Left lung (tissue), 4 donors: ENCODE measurements at regions not wholly inside any gene's neighbourhood (a gene's known extent, or its start where the extent isn't known, plus 50 kb on each side); places are given as distances from the start of the nearest gene placed in this dataset.

Experiments
- ATAC-seq: fragments of 200-7000 bp; cut with Tn5 transposase; one replicate; pipeline ENCODE4 v1.9.1; 2020; ENCODE audit warnings: moderate library complexity
- DNase-seq, 4 donors: peaks; one replicate each; pipeline ENCODE4 v3.0.0-alpha.2; 2013 to 2020
- H3K27ac ChIP-seq, 2 donors: fragments of 200-600 bp; sonication (generic) in 1 of 2; one replicate each; pipeline versions ENCODE4 v1.5.0 to v1.8.0; 2020 to 2021
- H3K27me3 ChIP-seq, 2 donors: fragments of 200-600 bp; sonication (generic) in 1 of 2; one replicate each; pipeline versions ENCODE4 v1.5.0 to v1.8.0; 2020 to 2021
- H3K36me3 ChIP-seq, 2 donors: fragments of 200-600 bp; sonication (generic) in 1 of 2; one replicate each; pipeline versions ENCODE4 v1.5.0 to v1.8.0; 2020 to 2021
- H3K4me1 ChIP-seq, 2 donors: fragments of 200-600 bp; one replicate each; pipeline ENCODE4 v1.8.0; 2021
- H3K4me3 ChIP-seq, 2 donors: fragments of 200-600 bp; sonication (generic) in 1 of 2; one replicate each; pipeline versions ENCODE4 v1.5.0 to v1.8.0; 2020 to 2021; ENCODE audit warnings: mild to moderate bottlenecking in 1 of 2
- H3K9me3 ChIP-seq, 2 donors: fragments of 200-600 bp; sonication (generic) in 1 of 2; one replicate each; pipeline versions ENCODE4 v1.5.0 to v1.8.0; 2020 to 2021
- CTCF ChIP-seq, 2 donors: fragments of 200-600 bp; sonication (generic) in 1 of 2; IDR thresholded peaks; one replicate each; pipeline versions ENCODE4 v1.5.0 to v1.8.0; 2021; ENCODE audit warnings: antibody characterized with exemption in 2 of 2
- intact Hi-C, 2 donors: fragments of 100-400 bp; cut with DNase I; formaldehyde crosslinking; loops; one replicate each; pipeline versions ENCODE4 v1.11.2 to v1.14.2; 2022
- donor health status: DM: no; HTN: yes; CAD: no.
- donor health status: DM: no; HTN: no; CAD: no.

- intact Hi-C loops, result no loop called here
- TF ChIP-seq CTCF (IDR thresholded peaks at IDR 0.05), result no peak
- H3K9me3 ChIP-seq, result peaks cover 0 to 3% of the 10 kb centered on the region in 2 donors
- ATAC-seq, result no peak
- H3K4me3 ChIP-seq, result no peak overlapping the region
- no peak overlapping the region for H3K27ac ChIP-seq
- peak in 1 of 4 donors; percentile 15 for DNase-seq
- H3K36me3 ChIP-seq, result no peaks in the 10 kb centered on the region
- H3K4me1 ChIP-seq, result no peaks in the 10 kb centered on the region
- no peaks in the 10 kb centered on the region for H3K27me3 ChIP-seq
Observed at GRCh38 chr11:82494988-82495432, 238.7 kb downstream of the FAM181B start.

- no peak for TF ChIP-seq CTCF (IDR thresholded peaks at IDR 0.05)
- Histone ChIP-seq H3K9me3 (peaks cover 0 to 2% of the 10 kb centered on the region in 2 donors), H3K4me1 (no peaks in the 10 kb centered on the region), H3K27ac (no peak overlapping the region), H3K27me3 (no peaks in the 10 kb centered on the region), H3K4me3 (no peak overlapping the region), H3K36me3 (no peaks in the 10 kb centered on the region)
- ATAC-seq (no peak), DNase-seq (no peak)
- intact Hi-C loops, result no loop called here
Observed at GRCh38 chr11:82474876-82475275, 258.8 kb downstream of the FAM181B start.

- Histone ChIP-seq H3K36me3 (no peaks in the 10 kb centered on the region), H3K9me3 (no peaks in the 10 kb centered on the region), H3K4me1 (no peaks in the 10 kb centered on the region), H3K4me3 (no peak overlapping the region), H3K27me3 (no peaks in the 10 kb centered on the region), H3K27ac (no peak overlapping the region)
- peak; percentile 70 for ATAC-seq
- intact Hi-C loops, result no loop called here
- DNase-seq, result no peak
- TF ChIP-seq CTCF (IDR thresholded peaks at IDR 0.05), result no peak
Observed at GRCh38 chr11:82465481-82465880, 268.2 kb downstream of the FAM181B start.

GRCh38 chr11:82462608-82463242 lies 270.9 kb downstream of the FAM181B start:
- H3K36me3 ChIP-seq, result no peaks in the 10 kb centered on the region
- no peaks in the 10 kb centered on the region for H3K9me3 ChIP-seq
- no peaks in the 10 kb centered on the region for H3K27me3 ChIP-seq
- no peak overlapping the region for H3K4me3 ChIP-seq
- intact Hi-C loops, result no loop called here
- no peak for DNase-seq
- H3K4me1 ChIP-seq, result no peaks in the 10 kb centered on the region
- H3K27ac ChIP-seq, result no peak overlapping the region
- TF ChIP-seq CTCF (IDR thresholded peaks at IDR 0.05), result no peak
- ATAC-seq, result no peak

GRCh38 chr11:82458761-82459160 lies 274.9 kb downstream of the FAM181B start:
- intact Hi-C loops, result no loop called here
- no peaks in the 10 kb centered on the region for H3K4me1 ChIP-seq
- no peak for DNase-seq
- H3K27me3 ChIP-seq, result no peaks in the 10 kb centered on the region
- H3K27ac ChIP-seq, result no peak overlapping the region
- no peaks in the 10 kb centered on the region for H3K9me3 ChIP-seq
- no peaks in the 10 kb centered on the region for H3K36me3 ChIP-seq
- ATAC-seq, result no peak
- H3K4me3 ChIP-seq, result no peak overlapping the region
- TF ChIP-seq CTCF (IDR thresholded peaks at IDR 0.05), result no peak
